ENCODE measurements at regions not wholly inside any gene's neighbourhood (a gene's known extent, or its start where the extent isn't known, plus 50 kb on each side); places are given as distances from the start of the nearest gene placed in this dataset.

DNA sequence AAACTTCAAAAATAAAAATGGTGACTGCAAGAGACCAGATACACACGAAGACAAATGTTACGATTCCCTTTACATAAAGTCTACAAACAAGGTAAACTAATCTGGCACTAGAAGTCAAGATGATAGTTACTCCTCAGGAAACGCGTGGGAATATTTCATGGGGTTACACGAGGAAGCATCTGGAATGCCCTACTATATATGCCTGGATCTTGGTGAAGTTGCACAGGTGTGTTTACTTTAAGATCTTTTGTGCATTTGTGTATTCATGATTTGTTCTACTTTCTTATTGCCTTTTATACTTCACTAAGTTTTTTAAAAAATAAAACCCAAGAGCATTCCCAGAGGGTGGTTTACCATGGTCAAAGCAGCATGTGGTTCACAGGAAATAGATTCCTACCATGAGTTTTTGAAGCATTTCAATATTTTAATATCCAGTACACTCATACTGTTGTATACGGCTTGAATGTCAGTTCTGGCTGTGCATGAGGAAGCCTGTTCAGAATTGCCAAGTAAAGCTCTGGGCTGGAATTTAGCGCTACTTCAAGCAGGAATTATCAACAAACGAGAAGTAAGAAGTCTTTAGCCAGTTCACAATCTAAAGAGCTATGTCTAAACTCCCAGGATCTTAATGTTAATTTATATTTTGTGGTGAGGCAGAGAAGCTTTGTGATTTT, 239.8 kb upstream of the KLHL1 start:
- in situ Hi-C loops (cut with MboI; ENCODE audit: low sequenced_read_pairs), result no loop called here

DNA sequence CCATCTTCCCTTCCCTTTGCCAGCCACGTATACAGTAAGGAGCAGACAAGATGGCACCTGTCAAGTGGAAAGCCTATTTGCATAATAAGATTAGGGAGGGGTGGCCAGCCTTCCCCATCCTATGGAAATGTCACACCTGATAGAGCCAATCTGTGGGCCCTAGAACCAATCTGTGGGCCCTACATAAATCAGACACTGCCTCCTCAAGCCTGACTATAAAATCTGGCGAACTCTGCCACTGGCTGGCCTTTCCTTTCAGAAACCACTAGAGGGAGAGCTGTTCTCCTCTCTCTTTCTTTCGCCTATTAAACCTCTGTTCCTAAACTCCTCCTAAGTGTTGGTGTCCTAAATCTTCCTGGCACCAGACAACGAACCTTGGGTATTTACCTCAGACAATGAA, 231.5 kb upstream of the KLHL1 start:
- in situ Hi-C loops (cut with MboI; ENCODE audit: low sequenced_read_pairs), result no loop called here

DNA sequence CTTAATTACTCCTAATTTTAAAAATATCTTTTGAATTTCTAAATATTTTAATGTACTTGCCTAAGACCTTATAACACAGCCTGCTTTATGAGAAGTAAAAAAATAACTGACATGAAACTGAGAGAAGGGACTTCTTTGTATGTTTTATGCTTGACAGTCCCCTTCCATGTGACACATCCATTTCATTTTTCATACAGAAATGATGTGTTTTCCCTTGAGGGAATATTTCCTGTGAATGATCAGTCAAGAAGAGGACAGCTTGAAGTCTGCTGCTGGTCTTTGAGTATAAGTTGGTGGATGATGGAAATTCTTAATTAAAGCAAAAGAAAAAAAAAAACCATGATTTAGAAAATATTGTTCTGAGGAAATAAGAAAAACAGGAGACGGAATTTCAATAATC, 230.4 kb upstream of the KLHL1 start:
- in situ Hi-C loops (cut with MboI; ENCODE audit: low sequenced_read_pairs), result no loop called here

DNA sequence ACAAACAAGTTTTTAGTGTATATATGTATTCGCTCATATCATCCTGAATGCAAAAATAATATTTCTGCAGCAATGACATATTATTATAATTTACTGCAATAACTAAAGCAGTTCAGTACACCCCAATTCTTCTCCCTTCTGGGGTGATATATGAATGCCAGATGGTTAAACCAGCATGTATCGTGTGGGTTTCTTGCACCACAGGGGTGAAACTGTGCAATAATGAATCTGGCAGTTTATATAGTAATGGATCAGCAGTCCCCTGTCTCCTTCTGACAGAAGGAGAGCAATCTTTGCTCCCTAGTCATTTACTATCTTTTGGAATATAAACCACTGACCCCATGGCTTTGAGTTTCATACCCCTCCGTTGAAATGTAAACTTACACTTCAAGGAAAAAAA, 228.6 kb upstream of the KLHL1 start:
- in situ Hi-C loops (cut with MboI; ENCODE audit: low sequenced_read_pairs), result no loop called here

DNA sequence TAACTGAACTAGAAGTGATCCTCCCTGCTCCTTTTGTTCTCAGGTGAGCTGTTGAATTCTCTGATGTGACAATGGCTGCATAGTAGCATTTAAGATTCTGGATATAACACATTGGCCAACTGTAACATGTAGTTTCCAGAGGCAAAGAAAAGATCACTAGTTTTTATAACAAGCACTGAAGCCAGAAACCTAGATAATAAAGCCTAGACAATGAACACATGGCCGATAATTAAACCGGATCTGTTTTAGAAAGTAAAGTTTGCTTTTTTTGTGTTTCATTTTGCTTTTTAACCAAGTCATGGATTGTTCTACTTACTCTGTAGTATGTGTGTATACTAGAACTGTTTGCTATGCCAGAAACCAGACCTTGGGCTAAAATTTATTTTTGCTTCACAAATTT, 225.5 kb upstream of the KLHL1 start:
- in situ Hi-C loops (cut with MboI; ENCODE audit: low sequenced_read_pairs), result no loop called here

DNA sequence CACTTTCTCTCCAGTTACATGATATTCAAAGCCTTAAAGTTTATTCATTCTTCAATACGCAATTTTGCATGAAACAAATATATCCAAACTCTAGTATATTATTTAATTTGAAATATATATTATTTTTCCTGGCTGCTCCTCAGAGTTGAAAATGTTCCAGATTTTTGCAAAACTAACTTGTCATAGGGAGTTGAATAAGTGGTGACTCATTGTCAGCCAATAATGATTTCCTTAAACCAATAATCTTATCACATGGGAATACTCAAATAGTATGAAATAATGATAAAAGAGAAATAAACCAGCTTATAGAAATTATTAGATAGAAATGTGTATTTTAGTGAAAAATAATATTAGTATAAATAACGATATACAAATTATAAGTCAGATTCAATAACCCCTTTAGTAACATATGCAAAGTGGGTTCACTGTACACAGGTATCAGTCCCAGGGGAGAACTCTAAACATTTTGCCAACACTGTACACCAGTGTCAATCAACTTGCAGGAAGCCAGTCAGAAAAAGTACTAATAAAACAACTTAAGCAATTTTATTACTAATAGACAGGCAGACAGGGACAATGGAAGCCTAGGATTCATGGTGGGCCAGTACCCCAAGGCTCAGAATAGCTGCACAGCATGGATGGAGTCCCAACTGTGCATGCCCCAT, 222.6 kb upstream of the KLHL1 start:
- in situ Hi-C loops (cut with MboI; ENCODE audit: low sequenced_read_pairs), result no loop called here

DNA sequence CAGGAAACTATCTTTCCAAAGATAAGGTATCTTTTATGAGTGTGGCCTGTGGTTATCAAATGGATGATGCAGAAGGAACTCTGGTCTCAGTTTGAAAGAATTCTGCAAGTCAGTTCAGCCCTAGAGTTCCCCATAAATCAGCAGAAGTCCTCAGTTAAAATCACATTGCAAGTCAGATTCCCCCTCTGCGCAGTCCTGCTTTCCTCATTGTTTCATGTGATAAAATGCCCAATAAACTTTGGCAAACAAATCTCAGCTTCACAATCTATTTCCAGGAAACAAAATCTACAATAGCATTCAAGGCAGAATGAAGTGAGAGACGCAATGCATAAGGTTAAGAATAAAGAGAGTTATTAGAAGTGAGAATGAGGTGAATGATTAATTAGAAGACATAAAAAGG, 216.3 kb upstream of the KLHL1 start:
- in situ Hi-C loops (cut with MboI; ENCODE audit: low sequenced_read_pairs), result no loop called here

DNA sequence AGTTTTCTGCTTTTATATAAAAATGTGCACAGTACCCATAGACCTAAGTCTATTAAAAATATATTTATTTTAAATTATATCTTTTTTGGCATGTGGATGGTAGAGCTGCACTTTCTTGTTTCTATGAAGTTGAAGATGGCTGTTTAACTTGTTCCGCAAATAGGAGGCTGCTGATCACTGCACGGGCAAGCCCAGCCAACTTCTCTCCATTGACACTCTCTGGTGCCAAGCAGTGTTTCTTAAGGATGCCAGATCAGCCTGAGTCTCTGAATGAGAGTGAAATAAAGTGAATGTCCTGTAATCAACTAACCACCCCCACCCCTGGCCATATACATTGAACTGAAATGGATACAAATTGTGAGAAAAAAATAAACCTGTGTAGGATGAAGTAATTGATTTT, 202.9 kb upstream of the KLHL1 start:
- in situ Hi-C loops (cut with MboI; ENCODE audit: low sequenced_read_pairs), result no loop called here

DNA sequence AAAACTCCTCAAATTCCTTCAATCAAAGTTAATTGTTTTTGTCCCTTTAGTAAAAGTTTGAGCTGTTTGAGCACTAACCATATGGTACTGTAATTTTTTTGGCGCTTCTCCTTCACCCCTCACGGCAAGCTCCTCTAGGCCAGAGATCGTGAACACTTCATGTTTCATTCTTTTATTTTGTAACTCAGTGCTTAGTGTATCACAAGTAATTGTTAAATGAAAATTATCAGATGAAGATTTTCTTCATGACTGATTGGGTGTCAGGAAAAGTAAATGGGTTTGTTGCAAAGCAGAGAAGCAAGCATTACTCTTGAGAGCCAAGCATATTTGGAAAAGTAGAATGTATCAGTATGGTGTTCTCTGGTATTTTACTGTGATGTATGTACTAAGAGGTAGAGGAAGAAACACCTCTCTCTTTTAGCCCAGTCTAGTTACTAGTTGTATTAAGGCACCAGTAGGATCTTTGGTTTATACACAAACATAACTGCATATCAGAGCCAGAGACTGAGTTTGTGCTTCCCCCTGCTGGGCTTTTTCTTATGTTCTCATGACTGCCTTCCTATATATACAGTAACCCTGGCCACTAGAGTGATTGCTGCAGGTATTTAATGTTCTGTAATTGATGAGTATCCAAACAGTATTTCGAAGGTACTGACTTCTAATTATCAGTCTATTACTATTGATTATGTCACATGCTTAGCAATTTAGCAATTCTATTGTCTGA, 202.3 kb upstream of the KLHL1 start:
- in situ Hi-C loops (cut with MboI; ENCODE audit: low sequenced_read_pairs), result no loop called here

DNA sequence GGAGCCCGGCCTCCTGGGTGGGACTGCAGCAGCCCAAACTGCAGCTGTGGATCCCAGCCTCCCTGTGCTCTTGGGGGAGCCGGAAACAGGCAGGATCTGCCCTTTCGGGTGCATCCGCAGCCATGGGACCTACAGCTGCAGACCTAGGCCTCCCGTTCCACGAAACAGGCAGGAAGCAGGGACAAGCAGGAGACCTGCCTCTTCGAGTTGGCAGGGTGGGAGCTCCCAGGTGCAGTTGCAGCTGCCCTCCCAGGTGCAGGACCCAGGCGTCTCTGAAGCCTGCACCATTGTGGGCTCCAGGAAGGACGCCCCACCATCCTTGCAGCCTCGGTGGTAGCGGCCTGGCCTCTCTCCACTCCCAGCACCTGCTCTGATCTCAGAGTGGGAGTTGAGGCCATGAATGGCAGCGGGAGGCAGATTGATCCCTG, 189.0 kb upstream of the KLHL1 start:
- in situ Hi-C loops (cut with MboI; ENCODE audit: low sequenced_read_pairs), result no loop called here

DNA sequence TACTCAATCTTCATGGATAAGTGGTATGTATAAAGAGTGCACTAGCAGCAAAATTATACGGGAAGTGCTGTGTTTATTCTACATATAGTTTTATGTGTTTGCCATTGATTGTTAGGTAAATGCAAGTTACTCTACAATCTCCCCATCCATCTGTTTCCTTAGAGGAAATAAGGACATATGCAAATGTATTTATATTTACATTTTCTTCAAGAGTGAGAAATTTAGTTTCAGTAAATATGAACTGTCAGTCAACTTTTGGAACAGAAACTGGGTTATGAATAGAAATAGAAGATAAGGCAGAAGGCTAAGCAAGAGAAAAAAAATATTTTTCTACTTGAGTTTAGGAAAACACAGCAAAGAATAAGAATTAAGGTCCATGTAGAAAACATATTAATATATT, 176.1 kb upstream of the KLHL1 start:
- in situ Hi-C loops (cut with MboI; ENCODE audit: low sequenced_read_pairs), result no loop called here

DNA sequence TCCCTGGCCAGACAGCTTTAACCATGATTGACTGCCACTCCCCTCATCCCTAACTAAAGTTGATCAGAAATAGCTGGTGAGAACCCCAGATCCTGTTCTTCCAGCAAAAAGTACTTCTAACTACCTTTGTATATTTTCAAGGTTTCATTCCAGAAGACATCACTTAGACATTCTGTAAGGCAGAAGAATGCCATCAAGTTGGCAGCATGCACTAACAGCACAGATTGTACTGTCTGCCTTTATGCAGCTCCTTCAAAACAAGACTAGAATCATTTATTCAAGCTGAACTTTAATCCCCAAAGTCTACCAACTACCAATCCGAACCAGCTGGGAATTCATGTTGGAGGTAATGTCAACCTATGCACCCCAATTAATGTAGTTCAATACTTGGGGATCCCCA, 167.6 kb upstream of the KLHL1 start:
- in situ Hi-C loops (cut with MboI; ENCODE audit: low sequenced_read_pairs), result no loop called here

DNA sequence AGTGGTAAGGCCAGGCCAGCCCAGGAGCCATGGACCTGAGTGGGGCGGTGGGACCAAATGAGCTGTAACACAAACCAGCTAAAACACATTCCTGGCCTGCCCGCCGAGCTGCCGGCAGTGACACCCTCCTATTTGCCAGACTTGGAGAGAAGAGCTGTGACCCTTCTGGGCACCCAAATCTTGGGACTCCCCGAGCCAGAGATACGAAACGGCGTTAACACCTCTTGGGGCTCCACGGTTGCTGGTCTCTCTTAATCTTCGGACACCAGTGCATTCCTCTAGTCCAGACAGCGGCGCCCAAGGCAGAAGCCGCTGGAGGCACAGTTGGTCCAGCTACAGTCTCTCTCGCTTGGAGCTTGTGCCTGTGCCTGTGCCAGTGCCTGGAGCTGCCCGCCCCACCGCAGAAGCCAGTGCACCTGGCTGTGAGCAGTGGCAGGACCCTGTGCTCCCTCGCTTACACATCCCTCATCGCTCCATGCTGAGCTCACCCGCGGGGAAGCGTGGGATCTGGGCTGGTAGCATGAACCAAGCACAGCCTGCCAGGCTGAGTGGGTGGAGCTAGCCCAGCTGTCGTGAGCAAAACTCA, 147.2 kb upstream of the KLHL1 start:
- in situ Hi-C loops (cut with MboI; ENCODE audit: low sequenced_read_pairs), result no loop called here

DNA sequence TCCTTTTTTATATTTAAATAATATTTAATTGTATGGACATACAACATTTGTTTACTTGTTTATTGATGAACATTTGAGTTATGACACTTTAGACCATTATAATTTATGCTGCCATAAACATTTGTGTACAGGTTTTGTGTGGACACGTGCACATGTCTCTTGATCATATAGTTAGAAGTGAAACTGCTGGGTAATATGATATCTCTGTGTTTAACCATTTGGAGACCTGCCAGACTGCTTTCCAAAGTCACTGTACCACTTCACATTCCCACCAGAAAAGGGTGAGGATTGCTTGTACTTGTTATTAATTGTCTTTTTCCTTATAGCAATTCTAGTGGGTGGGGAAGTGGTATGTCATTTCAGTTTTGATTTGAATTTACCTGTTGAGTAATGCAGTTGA, 145.6 kb upstream of the KLHL1 start:
- in situ Hi-C loops (cut with MboI; ENCODE audit: low sequenced_read_pairs), result no loop called here

DNA sequence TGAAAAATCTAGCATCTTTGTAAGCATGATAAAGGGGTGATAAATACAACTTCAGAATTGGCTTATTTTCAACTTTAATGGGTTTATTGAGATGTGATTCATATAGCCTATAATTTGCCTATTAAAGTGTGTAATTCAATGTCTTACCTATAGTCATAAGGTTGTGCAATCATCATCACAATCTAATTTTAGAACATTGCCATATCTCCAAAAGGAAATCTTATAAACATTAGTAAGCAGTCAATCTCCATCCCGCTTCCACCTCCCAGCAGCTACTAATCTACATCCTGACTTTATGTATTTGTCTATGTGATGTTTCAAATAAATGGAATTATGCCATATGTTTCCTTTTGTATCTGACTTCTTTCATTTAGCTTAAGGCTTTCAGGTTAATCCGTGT, 145.2 kb upstream of the KLHL1 start:
- in situ Hi-C loops (cut with MboI; ENCODE audit: low sequenced_read_pairs), result no loop called here

DNA sequence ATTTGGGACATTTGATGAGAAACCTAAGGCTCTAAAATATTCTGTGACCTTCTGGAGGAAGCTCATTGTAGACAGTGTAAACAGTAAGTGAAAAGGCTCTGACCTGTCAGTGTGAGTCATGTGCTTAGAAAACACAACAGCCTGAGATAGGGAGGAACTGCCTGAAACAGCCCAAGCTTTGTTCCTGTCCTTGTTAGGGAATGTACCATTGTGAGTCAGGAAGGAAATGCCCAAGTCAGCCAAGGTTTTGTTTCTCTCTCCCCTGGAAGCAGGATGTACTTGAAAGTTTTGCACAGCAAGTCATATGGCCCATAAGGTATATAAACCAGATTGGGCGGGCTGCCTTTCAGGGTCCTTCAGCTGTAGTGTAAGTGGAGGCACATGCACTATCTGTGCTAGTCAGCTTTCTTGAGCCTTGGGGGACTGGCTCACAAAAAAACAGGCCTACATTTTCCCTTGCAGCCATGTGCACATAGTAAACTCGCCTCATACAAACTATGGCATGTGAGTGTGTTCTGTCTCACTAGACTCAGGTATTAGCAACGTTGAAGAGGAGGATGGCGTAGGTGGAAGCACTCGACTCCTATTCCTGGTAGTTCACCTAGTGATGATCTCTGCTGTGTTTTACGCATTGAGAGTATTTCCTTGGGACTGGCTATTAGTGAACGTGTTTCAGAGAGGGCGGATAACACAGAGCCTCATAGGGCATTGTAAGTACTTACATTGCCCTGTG, 141.2 kb upstream of the KLHL1 start:
- in situ Hi-C loops (cut with MboI; ENCODE audit: low sequenced_read_pairs), result no loop called here

DNA sequence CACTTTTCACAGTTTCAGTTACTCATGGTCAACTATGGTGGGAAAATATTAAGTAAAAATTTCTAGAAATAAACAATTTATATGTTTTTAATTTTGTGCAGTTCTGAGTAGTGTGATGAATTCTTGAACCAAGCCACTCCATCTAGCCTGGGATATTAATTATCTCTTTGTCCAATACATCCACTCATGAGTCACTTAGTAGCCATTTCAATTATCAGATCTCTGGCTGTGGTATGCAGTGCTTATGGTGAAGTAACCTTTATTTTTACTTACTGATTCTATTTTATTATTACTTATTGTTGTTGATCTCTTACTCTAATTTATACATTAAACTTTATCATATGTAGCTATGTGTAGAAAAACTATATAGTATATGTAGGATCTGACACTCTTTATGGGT, 128.9 kb upstream of the KLHL1 start:
- in situ Hi-C loops (cut with MboI; ENCODE audit: low sequenced_read_pairs), result no loop called here

DNA sequence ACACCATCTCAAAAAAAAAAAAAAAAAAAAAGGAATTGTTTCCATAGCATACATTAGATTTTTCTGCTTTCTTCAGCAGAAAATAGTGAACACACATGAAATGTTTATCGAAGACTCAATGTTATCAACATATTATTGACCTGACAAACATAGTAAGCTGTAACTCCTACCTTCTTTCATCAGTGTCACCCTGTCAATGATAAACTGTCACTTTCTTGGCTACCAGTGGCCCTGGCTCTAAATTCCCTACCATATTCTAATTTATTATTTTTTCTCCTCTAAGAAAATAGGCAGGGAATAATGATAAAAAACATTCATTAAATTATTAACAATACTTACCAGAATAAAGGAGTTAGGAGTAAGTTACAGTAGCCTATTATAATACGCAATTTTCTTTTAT, 127.3 kb upstream of the KLHL1 start:
- in situ Hi-C loops (cut with MboI; ENCODE audit: low sequenced_read_pairs), result no loop called here

DNA sequence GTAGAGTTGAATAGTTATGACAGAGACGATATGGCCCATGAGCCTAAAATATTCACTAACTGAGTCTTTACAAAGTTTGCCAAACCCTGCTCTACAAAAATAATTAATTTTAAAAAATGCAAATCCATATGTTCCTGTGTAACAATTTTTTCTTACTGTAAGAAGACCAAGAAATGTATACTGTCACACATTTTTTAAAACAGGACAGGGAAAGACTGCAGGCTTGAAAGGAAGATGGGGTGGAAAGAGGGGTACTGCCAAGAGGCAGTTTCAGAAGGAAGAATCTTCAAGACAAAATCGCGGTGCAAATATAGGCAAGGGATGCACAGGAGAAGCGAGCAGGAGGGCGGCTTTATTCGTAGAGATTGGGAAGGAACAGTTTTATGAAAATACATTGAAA, 115.7 kb upstream of the KLHL1 start:
- in situ Hi-C loops (cut with MboI; ENCODE audit: low sequenced_read_pairs), result no loop called here

DNA sequence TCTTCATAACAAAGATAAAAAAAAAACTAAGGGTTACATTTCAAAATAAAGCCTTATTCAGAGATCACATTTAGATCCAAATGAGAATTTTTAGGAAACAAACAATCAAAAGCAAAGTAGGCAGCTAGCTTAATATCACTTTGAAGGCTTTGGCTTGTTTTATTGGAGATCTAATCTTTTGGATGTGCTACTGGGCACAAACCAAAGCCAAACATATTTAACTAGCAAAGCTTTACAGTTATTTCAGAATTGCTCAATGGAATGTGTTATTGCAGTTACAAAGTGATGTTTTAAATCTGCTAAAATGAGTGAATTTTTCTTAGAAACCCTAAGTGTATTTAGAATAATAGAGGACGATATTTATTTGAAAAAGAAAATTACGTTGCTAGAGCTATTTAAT, 114.7 kb upstream of the KLHL1 start:
- in situ Hi-C loops (cut with MboI; ENCODE audit: low sequenced_read_pairs), result no loop called here

DNA sequence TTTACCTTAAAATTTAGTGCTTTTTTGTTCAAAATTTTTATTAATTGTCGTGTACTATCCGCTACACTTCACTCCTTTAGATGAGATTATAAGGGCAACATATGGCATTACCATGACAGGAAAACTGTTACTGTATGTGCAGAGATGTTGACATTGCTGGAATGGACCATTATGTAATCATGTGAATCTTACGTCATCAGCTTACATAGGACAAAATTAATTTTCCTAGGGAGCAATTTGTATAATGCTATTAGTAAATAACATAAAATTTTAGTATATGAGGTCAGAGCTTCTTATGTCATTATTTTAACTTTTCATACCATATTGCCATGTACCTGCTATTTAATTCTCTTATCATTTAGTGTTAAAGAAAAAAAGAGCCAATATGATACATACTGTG, 110.4 kb upstream of the KLHL1 start:
- in situ Hi-C loops (cut with MboI; ENCODE audit: low sequenced_read_pairs), result no loop called here
